Glutamatergic neuron (in vitro differentiated cells): ENCODE measurements at regions not wholly inside any gene's neighbourhood (a gene's known extent, or its start where the extent isn't known, plus 50 kb on each side); places are given as distances from the start of the nearest gene placed in this dataset.
A peak's percentile ranks its signal among the peaks of the same experiment; 100 is the strongest.
"Not testable (repeated sequence)": the region's sequence is repeated elsewhere in the genome, so short reads cannot be mapped to it uniquely, and the experiment has no call there.

Experiments
- DNase-seq: peaks from one replicate; pipeline ENCODE4 v3.0.0; 2022
- H3K27ac Mint-ChIP-seq: one replicate; pipeline ENCODE4 v1.8.0; 2020; ENCODE audit warnings: mild to moderate bottlenecking, mixed read lengths, inconsistent platforms; ENCODE audit not compliant: unreplicated experiment
- H3K27me3 Mint-ChIP-seq: one replicate; pipeline ENCODE4 v1.8.0; 2020; ENCODE audit warnings: mild to moderate bottlenecking, moderate library complexity, mixed read lengths, inconsistent platforms; ENCODE audit not compliant: unreplicated experiment
- H3K36me3 Mint-ChIP-seq: one replicate; pipeline ENCODE4 v1.8.0; 2020; ENCODE audit warnings: mild to moderate bottlenecking, mixed read lengths, inconsistent platforms; ENCODE audit not compliant: unreplicated experiment
- H3K4me1 Mint-ChIP-seq: one replicate; pipeline ENCODE4 v1.8.0; 2020; ENCODE audit warnings: mild to moderate bottlenecking, low read depth, mixed read lengths, inconsistent platforms; ENCODE audit not compliant: unreplicated experiment
- H3K4me3 Mint-ChIP-seq: one replicate; pipeline ENCODE4 v1.8.0; 2020; ENCODE audit warnings: mild to moderate bottlenecking, mixed read lengths, inconsistent platforms; ENCODE audit not compliant: unreplicated experiment
- H3K9me3 Mint-ChIP-seq: one replicate; pipeline ENCODE4 v1.8.0; 2020; ENCODE audit warnings: mild to moderate bottlenecking, moderate library complexity, mixed read lengths, inconsistent platforms; ENCODE audit not compliant: unreplicated experiment
- CTCF ChIP-seq: fragments of 200-600 bp; sonication (generic); IDR thresholded peaks from one replicate; pipeline ENCODE4 v1.5.0; 2021; ENCODE audit not compliant: partially characterized antibody, unreplicated experiment

- not testable (repeated sequence) for H3K4me1 Mint-ChIP-seq, H3K36me3 Mint-ChIP-seq, H3K27ac Mint-ChIP-seq, H3K27me3 Mint-ChIP-seq, H3K9me3 Mint-ChIP-seq, H3K4me3 Mint-ChIP-seq, DNase-seq
Measured at GRCh38 chr12:39699079-39699478, 79.5 kb upstream of the ABCD2 start.

GRCh38 chr12:39697108-39697507 is 77.5 kb upstream of the ABCD2 start:
- Mint-ChIP-seq H3K36me3 (peaks cover 6% of the 10 kb centered on the region), H3K27ac (no peak overlapping the region), H3K4me3 (no peak overlapping the region), H3K4me1 (no peaks in the 10 kb centered on the region), H3K9me3 (peaks cover 5% of the 10 kb centered on the region), H3K27me3 (peaks cover 2% of the 10 kb centered on the region)
- no peak for DNase-seq
- no peak for TF ChIP-seq CTCF

- Mint-ChIP-seq H3K27ac (no peak overlapping the region), H3K4me3 (no peak overlapping the region), H3K4me1 (no peaks in the 10 kb centered on the region), H3K27me3 (no peaks in the 10 kb centered on the region), H3K9me3 (no peaks in the 10 kb centered on the region), H3K36me3 (no peaks in the 10 kb centered on the region)
- no peak for DNase-seq
- TF ChIP-seq CTCF = peak; percentile 33
Measured at GRCh38 chr12:39692258-39692853, 72.8 kb upstream of the ABCD2 start.

- H3K27me3 Mint-ChIP-seq = no peaks in the 10 kb centered on the region
- no peak for TF ChIP-seq CTCF
Measured at GRCh38 chr12:39685854-39686657, 66.5 kb upstream of the ABCD2 start.

GRCh38 chr12:39682689-39683477 is 63.3 kb upstream of the ABCD2 start:
- Mint-ChIP-seq H3K27me3 (no peaks in the 10 kb centered on the region), H3K27ac (no peak overlapping the region), H3K4me1 (no peaks in the 10 kb centered on the region), H3K9me3 (no peaks in the 10 kb centered on the region), H3K4me3 (no peak overlapping the region), H3K36me3 (no peaks in the 10 kb centered on the region)
- TF ChIP-seq CTCF = no peak
- no peak for DNase-seq

More at GRCh38 chr12:39685854-39686657, 66.5 kb upstream of the ABCD2 start:
- Mint-ChIP-seq H3K27ac (no peak overlapping the region), H3K4me3 (no peak overlapping the region), H3K4me1 (no peaks in the 10 kb centered on the region), H3K9me3 (no peaks in the 10 kb centered on the region), H3K36me3 (no peaks in the 10 kb centered on the region)
- DNase-seq = no peak
